GM19239 (cell line): ENCODE measurements at regions not wholly inside any gene's neighbourhood (a gene's known extent, or its start where the extent isn't known, plus 50 kb on each side); places are given as distances from the start of the nearest gene placed in this dataset.
"Not testable (repeated sequence)": the region's sequence is repeated elsewhere in the genome, so short reads cannot be mapped to it uniquely, and the experiment has no call there.

ENCODE experiments used
- DNase-seq: peaks from one replicate; pipeline ENCODE4 v3.0.0; 2011; ENCODE audit warnings: low spot score; ENCODE audit not compliant: insufficient read length
- FAIRE-seq: peaks from 2 replicates; lab custom pipeline; 2011; peaks lifted over from hg19 to GRCh38; lab: Jason Lieb, UNC

DNA sequence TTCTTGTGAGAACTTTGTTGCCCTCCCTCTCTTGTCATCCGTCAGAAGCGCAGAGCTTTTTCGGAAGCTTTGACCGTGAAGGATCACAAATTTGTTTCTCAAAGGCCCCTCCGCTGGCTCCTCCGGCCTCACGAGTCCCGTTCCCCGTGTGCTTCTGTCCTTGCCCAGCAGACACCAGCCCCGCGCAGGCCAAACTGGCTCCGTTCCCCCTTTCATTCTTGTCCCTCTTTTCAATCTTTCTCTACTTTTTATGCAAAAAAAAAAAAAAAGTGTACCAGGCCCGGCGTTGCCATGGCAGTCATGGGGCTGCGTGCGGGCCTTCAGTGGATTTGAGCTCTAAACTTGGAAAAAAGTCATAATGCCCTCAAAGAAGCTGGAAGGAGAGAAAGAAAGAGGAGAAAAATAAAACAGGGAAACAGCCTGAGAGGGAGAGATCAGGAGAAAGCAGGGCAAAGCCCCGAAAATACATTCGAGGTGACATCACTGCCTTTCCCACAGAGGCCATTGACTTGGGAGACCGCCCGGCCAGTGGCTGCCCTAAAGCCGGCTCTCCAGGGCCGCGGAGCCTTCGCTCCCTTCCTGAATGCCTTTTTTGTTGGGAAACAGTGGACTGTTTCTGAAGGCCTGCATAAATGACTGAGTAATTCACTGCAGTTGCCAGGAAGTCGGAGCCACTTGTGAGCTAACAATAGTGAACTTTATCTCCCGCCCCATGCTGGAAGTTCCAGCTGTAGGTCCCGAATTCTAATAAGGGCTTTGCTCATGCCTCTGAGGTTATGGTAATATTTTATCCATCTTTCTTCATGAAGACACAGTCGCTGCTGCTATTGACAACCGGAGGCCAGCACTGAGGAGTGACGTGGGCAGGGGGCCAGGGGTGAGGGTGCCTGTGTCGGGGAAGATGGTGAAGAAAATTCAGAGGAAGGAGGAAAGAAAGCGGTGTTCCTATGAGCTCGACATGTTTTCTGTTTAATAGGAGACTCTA, 670.9 kb downstream of the QKI start:
- no peak for DNase-seq
- FAIRE-seq: no peak

- DNase-seq (no peak), FAIRE-seq (no peak)
These were observed 664.7 kb downstream of the QKI start for GRCh38 chr6:164079275-164079600.

- FAIRE-seq: no peak
- DNase-seq: no peak
These were observed 664.2 kb downstream of the QKI start for GRCh38 chr6:164078532-164079274.

- not testable (repeated sequence) for FAIRE-seq, DNase-seq
These were observed 662.5 kb downstream of the QKI start for GRCh38 chr6:164076818-164077532.

- FAIRE-seq (no peak), DNase-seq (no peak)
These were observed 661.6 kb downstream of the QKI start for GRCh38 chr6:164075981-164076615.

- no peak for DNase-seq
- FAIRE-seq: no peak
These were observed 657.7 kb downstream of the QKI start for GRCh38 chr6:164072240-164072666.

GRCh38 chr6:164069350-164069990, 655.0 kb downstream of the QKI start:
- DNase-seq: no peak
- FAIRE-seq: no peak

DNA sequence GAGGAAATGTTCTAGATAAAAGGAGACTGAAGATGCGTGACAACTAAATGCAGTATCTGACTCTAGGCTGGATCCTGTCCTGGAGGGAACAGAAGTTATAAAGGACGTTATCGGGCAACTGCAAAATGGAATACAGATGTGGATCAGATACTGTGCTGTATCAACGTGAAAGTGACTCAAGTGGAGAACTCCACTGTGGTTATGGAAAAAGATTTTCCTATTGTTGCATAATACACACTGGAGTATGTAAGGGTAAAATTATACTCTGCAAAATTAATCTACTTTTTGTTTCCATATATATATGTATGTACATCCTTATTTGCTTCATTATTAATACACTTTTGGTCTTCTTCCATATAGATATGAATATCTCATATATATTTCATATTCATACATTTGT, 654.0 kb downstream of the QKI start:
- no peak for DNase-seq
- FAIRE-seq: no peak

DNA sequence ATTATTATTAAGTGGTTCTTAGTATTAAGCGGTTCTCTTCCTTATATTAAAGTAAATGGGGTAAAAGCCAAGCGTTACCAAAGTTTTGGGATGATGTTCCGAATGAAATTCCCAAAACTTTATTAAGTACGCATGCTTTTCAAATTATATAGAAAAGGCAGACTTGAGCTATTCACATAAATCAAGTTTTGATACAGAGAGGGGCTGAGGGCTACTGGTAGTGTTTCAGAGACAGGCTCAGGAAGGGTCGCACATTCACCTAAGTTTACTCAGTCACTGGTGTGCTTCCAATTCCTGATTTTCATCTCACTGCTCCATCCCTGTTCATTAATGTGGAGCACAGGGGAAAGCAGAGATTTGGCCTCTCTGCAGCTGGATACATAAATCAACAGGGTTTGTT, 652.2 kb downstream of the QKI start:
- no peak for FAIRE-seq
- no peak for DNase-seq

DNA sequence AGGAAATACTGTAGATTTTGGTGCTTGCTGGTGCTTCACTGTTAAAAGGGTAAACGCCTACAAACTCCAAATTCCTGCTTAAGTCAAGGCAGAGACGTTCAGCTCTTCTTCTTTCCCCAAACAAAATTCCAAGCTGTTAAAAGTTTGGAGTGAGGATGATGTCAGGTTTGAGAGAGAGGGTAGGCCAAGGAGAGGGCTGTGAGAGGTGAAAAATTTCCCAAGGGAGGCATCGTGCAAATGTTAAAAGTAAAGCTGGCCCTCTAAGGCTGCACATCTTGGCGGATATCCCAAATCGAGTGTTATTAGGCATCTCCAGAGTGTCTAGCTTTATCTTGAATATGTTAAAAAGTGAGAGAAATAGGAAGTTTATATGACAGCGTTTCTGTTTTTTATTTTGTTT, 651.8 kb downstream of the QKI start:
- DNase-seq (no peak), FAIRE-seq (no peak)

GRCh38 chr6:164063346-164063745, 648.8 kb downstream of the QKI start:
- DNase-seq: no peak
- no peak for FAIRE-seq

DNA sequence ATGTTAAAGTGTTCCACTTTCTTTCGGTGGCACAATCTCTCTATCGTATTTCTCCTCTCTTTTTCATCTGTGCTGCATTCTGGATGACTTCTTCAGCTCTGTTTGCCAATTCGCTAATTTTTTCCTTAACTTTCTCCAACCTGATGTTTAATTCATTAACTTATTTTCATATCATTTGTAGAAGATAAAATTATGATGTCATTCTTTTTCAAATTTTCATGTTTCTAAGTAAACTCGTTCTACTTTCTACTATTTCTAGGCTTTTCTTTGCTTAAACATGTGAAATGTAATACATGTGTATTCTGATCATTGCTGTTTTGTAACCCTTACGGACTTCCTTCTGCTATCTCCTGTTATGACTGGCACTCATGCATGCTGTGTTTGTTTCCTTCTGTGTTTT, 648.4 kb downstream of the QKI start:
- DNase-seq (no peak), FAIRE-seq (no peak)

- FAIRE-seq (no peak), DNase-seq (no peak)
These were observed 643.4 kb downstream of the QKI start for GRCh38 chr6:164057876-164058275.

- DNase-seq: no peak
- no peak for FAIRE-seq
These were observed 636.9 kb downstream of the QKI start for GRCh38 chr6:164051427-164051826.

DNA sequence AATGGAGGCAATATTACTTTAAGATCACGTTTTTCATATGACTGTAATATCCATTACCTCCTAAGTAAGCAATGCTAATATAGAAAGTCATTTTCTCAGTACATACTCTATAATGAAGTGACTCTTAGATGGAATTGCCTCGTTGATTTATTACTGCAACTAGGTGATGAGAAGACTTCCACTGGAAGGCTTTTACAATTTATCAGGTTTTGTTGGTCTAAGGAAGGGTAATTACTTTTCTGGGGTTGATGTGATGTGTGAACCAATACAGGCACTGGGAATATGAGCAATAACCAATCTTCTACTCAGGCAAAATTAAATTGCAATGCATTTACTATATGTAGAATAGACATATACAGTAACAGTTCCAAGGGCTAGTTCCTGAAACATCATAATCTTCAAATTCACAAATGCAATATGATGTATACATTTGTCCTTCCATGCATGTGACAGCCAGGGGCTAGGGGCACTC, 635.0 kb downstream of the QKI start:
- DNase-seq: no peak
- FAIRE-seq: no peak

DNA sequence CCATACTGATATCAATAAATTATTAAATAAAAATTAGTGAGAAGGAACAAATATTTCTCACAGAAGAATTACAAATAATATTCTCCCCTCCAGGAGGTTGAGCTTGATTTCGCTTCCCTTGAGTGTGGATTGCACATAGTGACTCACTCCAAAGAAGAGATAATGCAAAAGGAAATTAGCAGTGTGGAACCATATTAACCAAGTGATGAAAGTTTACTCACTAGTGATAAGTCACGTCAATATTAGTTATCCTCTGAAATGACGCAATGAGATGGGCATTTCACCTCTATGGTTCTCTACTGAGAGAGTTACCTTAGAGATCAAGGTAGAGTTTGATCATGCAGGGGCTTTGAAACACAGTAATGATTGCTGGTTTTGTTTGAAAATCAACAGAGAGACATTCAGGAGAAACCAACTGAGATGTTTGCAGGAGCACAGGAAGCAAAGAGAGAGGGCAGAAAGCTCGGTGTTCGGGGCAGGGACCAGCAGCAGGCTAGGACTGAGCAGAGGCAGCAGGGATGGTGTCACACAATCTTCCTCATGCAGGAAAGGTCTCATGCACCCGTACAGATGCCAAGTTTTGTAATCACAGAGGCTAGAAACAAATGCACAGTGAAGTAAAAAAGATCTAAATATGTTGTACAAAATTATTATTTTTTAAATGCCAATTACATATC, 634.5 kb downstream of the QKI start:
- DNase-seq: no peak
- no peak for FAIRE-seq

GRCh38 chr6:164045082-164045481, 630.6 kb downstream of the QKI start:
- FAIRE-seq (no peak), DNase-seq (no peak)

GRCh38 chr6:164043656-164044055, 629.1 kb downstream of the QKI start:
- not testable (repeated sequence) for DNase-seq, FAIRE-seq

DNA sequence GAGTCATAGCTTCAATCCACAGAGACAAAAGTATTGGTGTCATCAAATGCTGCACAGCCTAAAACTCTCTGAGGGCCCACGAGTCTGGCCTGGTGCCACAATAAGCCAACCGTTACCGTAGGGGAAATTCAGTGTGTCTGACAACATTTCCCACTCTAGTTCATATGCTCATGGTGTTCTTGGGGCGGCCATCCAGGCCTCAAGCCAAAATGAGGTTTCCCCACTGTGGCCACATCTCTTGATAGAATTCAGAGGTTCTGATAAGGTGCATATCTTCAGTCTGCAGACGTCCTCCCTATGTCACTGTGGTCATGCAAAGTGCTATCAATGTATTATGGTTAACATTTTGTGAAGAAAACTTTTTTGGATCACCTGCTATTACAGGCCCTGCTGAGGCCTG, 627.7 kb downstream of the QKI start:
- DNase-seq (no peak), FAIRE-seq (no peak)
